ENCODE measurements at regions not wholly inside any gene's neighbourhood (a gene's known extent, or its start where the extent isn't known, plus 50 kb on each side); places are given as distances from the start of the nearest gene placed in this dataset.

- POLR2A ChIA-PET = no interaction called here
- no peak for DNase-seq (ENCODE audit: low read depth, low spot score)
- CTCF ChIA-PET = no interaction called here
Observed at GRCh38 chr20:52761867-52762266, 210.3 kb upstream of the TSHZ2 start.

GRCh38 chr20:52760791-52761190, 211.4 kb upstream of the TSHZ2 start:
- no peak overlapping the region for H3K4me3 ChIP-seq (ENCODE audit: low read depth, low read length)
- CTCF ChIA-PET = no interaction called here
- no peak for TF ChIP-seq CTCF (IDR thresholded peaks at IDR 0.05; ENCODE audit: insufficient read depth, low read length, missing control alignments)

More at GRCh38 chr20:52761867-52762266, 210.3 kb upstream of the TSHZ2 start:
- no peak overlapping the region for H3K4me3 ChIP-seq (ENCODE audit: low read depth, low read length)
- TF ChIP-seq CTCF (IDR thresholded peaks at IDR 0.05; ENCODE audit: insufficient read depth, low read length, missing control alignments) = no peak

GRCh38 chr20:52757411-52757810, 214.7 kb upstream of the TSHZ2 start:
- H3K4me3 ChIP-seq (ENCODE audit: low read depth, low read length) = no peak overlapping the region
- DNase-seq (ENCODE audit: low read depth, low spot score) = no peak
- POLR2A ChIA-PET = no interaction called here
- CTCF ChIA-PET = no interaction called here
- TF ChIP-seq CTCF (IDR thresholded peaks at IDR 0.05; ENCODE audit: insufficient read depth, low read length, missing control alignments) = no peak

More at GRCh38 chr20:52760791-52761190, 211.4 kb upstream of the TSHZ2 start:
- DNase-seq (ENCODE audit: low read depth, low spot score) = no peak
- POLR2A ChIA-PET = no interaction called here

- ChIA-PET CTCF (no interaction called here), POLR2A (no interaction called here)
- no peak overlapping the region for H3K4me3 ChIP-seq (ENCODE audit: low read depth, low read length)
- DNase-seq (ENCODE audit: low read depth, low spot score) = no peak
- no peak for TF ChIP-seq CTCF (IDR thresholded peaks at IDR 0.05; ENCODE audit: insufficient read depth, low read length, missing control alignments)
Observed at GRCh38 chr20:52755744-52756143, 216.4 kb upstream of the TSHZ2 start.

- no peak for DNase-seq (ENCODE audit: low read depth, low spot score)
- no peak for TF ChIP-seq CTCF (IDR thresholded peaks at IDR 0.05; ENCODE audit: insufficient read depth, low read length, missing control alignments)
- H3K4me3 ChIP-seq (ENCODE audit: low read depth, low read length) = no peak overlapping the region
- ChIA-PET CTCF (no interaction called here), POLR2A (no interaction called here)
Observed at GRCh38 chr20:52754366-52754765, 217.8 kb upstream of the TSHZ2 start.

GRCh38 chr20:52752023-52752422, 220.1 kb upstream of the TSHZ2 start:
- CTCF ChIA-PET = no interaction called here
- H3K4me3 ChIP-seq (ENCODE audit: low read depth, low read length) = no peak overlapping the region
- no peak for TF ChIP-seq CTCF (IDR thresholded peaks at IDR 0.05; ENCODE audit: insufficient read depth, low read length, missing control alignments)
- POLR2A ChIA-PET = no interaction called here
- no peak for DNase-seq (ENCODE audit: low read depth, low spot score)
